ENCODE measurements at regions not wholly inside any gene's neighbourhood (a gene's known extent, or its start where the extent isn't known, plus 50 kb on each side); places are given as distances from the start of the nearest gene placed in this dataset.

DNA sequence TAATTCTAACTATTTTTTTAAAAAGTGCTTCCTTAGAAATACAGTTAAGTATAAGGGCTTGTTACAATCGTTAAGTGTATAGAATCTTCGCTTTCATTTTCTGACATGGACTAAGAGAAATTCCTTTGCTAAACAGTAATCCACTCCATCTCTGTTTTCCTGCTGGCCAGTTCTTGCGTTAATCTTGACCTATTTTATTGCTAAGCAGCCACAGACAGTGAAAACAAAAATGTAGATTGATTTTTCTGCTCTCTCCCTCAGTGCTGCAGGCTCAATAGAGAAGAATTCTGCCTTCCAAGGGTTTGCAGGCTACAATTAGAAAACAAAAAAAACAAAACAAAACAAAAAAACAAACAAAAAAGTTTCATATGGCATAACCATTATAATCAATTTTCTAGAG is 310.4 kb upstream of the ADARB2 start:
- TF ChIP-seq, protein P1, sequence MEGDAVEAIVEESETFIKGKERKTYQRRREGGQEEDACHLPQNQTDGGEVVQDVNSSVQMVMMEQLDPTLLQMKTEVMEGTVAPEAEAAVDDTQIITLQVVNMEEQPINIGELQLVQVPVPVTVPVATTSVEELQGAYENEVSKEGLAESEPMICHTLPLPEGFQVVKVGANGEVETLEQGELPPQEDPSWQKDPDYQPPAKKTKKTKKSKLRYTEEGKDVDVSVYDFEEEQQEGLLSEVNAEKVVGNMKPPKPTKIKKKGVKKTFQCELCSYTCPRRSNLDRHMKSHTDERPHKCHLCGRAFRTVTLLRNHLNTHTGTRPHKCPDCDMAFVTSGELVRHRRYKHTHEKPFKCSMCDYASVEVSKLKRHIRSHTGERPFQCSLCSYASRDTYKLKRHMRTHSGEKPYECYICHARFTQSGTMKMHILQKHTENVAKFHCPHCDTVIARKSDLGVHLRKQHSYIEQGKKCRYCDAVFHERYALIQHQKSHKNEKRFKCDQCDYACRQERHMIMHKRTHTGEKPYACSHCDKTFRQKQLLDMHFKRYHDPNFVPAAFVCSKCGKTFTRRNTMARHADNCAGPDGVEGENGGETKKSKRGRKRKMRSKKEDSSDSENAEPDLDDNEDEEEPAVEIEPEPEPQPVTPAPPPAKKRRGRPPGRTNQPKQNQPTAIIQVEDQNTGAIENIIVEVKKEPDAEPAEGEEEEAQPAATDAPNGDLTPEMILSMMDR (IDR thresholded peaks at IDR 0.05): no peak
- no peak for TF ChIP-seq EP300 (IDR thresholded peaks at IDR 0.05)
